ENCODE measurements at regions not wholly inside any gene's neighbourhood (a gene's known extent, or its start where the extent isn't known, plus 50 kb on each side); places are given as distances from the start of the nearest gene placed in this dataset.
A peak's percentile ranks its signal among the peaks of the same experiment; 100 is the strongest.
"Not testable (repeated sequence)": the region's sequence is repeated elsewhere in the genome, so short reads cannot be mapped to it uniquely, and the experiment has no call there.

GRCh38 chr22:22168941-22169867 lies 75.4 kb upstream of the VPREB1 start:
- no peak for DNase-seq

GRCh38 chr22:22168190-22168940 lies 76.2 kb upstream of the VPREB1 start:
- DNase-seq = no peak

- DNase-seq = no peak
Observed at GRCh38 chr22:22167791-22168189, 76.8 kb upstream of the VPREB1 start.

GRCh38 chr22:22166941-22167713 lies 77.5 kb upstream of the VPREB1 start:
- DNase-seq = no peak

- no peak for DNase-seq
Observed at GRCh38 chr22:22165936-22166710, 78.5 kb upstream of the VPREB1 start.

- no peak for DNase-seq
Observed at GRCh38 chr22:22164541-22165272, 79.9 kb upstream of the VPREB1 start.

- no peak for DNase-seq
Observed at GRCh38 chr22:22161924-22162851, 82.4 kb upstream of the VPREB1 start.

GRCh38 chr22:22160768-22161167 lies 83.8 kb upstream of the VPREB1 start:
- DNase-seq = not testable (repeated sequence)

- no peak for DNase-seq
Observed at GRCh38 chr22:22159384-22159783, 85.2 kb upstream of the VPREB1 start.

- no peak for DNase-seq
Observed at GRCh38 chr22:22158965-22159364, 85.6 kb upstream of the VPREB1 start.

- DNase-seq = no peak
Observed at GRCh38 chr22:22158207-22158816, 86.3 kb upstream of the VPREB1 start.

- no peak for DNase-seq
Observed at GRCh38 chr22:22157348-22157725, 87.2 kb upstream of the VPREB1 start.

GRCh38 chr22:22156716-22157347 lies 87.8 kb upstream of the VPREB1 start:
- peak; percentile 56 for DNase-seq

- no peak for DNase-seq
Observed at GRCh38 chr22:22156348-22156715, 88.3 kb upstream of the VPREB1 start.

- DNase-seq = no peak
Observed at GRCh38 chr22:22155607-22156006, 89.0 kb upstream of the VPREB1 start.

- no peak for DNase-seq
Observed at GRCh38 chr22:22155146-22155545, 89.4 kb upstream of the VPREB1 start.

- no peak for DNase-seq
Observed at GRCh38 chr22:22154040-22154439, 90.5 kb upstream of the VPREB1 start.

- DNase-seq = no peak
Observed at GRCh38 chr22:22151308-22151707, 93.3 kb upstream of the VPREB1 start.

GRCh38 chr22:22150457-22150856 lies 94.1 kb upstream of the VPREB1 start:
- no peak for DNase-seq

- no peak for DNase-seq
Observed at GRCh38 chr22:22148905-22149304, 95.7 kb upstream of the VPREB1 start.

Data from kidney glomerular epithelial cell (primary cell).